ENCODE measurements at regions not wholly inside any gene's neighbourhood (a gene's known extent, or its start where the extent isn't known, plus 50 kb on each side); places are given as distances from the start of the nearest gene placed in this dataset.

DNA sequence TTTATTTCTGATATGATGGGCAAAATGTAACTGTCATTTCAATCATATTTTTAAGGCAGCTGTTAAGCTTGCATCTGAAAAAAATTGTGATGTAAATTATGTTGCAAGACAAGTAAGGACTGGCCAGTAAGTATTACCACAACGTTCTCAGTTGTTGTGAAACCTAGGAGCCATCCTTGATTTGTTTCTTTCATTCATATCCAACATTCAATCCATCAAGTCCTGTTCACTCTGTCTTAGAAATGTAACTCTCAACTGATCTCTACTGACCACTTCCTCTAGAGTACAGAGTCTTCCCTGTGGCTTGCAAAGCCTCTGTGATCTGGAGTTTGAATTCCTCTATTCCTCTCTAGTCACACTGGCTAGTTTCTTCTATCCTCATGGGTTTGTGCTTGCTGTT lies 161.4 kb upstream of the MAD2L1 start:
- TF ChIP-seq, protein P1, sequence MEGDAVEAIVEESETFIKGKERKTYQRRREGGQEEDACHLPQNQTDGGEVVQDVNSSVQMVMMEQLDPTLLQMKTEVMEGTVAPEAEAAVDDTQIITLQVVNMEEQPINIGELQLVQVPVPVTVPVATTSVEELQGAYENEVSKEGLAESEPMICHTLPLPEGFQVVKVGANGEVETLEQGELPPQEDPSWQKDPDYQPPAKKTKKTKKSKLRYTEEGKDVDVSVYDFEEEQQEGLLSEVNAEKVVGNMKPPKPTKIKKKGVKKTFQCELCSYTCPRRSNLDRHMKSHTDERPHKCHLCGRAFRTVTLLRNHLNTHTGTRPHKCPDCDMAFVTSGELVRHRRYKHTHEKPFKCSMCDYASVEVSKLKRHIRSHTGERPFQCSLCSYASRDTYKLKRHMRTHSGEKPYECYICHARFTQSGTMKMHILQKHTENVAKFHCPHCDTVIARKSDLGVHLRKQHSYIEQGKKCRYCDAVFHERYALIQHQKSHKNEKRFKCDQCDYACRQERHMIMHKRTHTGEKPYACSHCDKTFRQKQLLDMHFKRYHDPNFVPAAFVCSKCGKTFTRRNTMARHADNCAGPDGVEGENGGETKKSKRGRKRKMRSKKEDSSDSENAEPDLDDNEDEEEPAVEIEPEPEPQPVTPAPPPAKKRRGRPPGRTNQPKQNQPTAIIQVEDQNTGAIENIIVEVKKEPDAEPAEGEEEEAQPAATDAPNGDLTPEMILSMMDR (IDR thresholded peaks at IDR 0.05; ENCODE audit: low read depth, low read length) = no peak
- no peak for DNase-seq (ENCODE audit: extremely low read depth, low read depth)

DNA sequence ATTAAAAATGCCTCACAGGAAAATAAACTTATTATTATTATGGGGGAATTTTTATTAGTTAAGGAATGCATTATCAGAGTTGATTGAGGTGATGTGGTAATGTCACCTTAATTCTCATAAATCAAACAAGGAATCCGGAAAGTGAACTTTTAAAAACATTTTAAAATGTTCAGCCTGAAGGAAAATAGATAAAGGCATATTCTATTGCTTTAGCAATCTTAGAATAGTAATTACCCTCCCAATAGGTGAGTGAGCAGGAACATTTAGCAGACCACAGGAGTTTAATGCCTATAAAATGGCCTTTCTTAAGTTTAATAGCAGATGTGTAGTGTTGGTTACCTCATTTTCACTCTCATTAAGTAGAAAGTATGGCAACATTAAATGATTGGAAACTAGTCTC lies 160.9 kb upstream of the MAD2L1 start:
- no peak for DNase-seq (ENCODE audit: extremely low read depth, low read depth)
- TF ChIP-seq, protein P1 (IDR thresholded peaks at IDR 0.05; ENCODE audit: low read depth, low read length) = no peak

DNA sequence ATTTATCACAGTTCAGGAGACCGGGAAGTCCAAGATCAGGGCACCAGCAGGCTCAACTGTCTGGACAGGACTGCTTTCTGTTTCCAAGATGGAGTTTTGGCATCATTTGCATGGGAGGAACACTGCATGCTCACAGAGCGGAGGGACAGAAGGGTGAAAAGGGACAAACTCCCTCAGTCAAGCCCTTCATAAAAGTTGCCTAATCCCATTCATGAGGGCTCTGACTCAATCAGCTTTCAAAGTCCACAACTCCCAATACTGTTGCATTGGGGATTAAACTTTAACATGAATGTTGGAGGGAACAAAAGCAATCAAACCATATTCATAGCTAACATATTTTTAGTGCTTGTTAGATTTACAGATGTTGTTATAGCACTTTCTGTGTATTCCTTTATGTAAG lies 158.9 kb upstream of the MAD2L1 start:
- no peak for DNase-seq (ENCODE audit: extremely low read depth, low read depth)
- TF ChIP-seq, protein P1 (IDR thresholded peaks at IDR 0.05; ENCODE audit: low read depth, low read length) = no peak

DNA sequence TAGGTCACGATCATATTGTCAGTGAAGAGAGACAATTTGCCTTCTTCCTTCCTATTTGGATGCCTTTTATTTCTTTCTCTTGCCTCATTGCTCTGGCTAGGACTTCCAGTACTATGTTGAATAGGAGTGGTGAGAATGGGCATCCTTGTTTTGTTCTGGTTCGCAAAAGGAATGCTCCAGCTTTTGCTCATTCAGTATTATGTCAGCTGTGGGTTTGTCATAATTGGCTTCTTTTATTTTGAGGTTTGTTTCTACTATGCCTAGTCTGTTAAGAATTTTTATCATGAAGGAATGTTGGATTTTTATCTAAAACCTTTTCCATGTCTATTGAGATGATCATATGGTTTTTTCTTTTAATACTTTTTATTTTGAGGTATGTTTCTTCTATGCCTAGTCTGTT lies 152.3 kb upstream of the MAD2L1 start:
- TF ChIP-seq, protein P1 (IDR thresholded peaks at IDR 0.05; ENCODE audit: low read depth, low read length) = no peak
- no peak for DNase-seq (ENCODE audit: extremely low read depth, low read depth)

DNA sequence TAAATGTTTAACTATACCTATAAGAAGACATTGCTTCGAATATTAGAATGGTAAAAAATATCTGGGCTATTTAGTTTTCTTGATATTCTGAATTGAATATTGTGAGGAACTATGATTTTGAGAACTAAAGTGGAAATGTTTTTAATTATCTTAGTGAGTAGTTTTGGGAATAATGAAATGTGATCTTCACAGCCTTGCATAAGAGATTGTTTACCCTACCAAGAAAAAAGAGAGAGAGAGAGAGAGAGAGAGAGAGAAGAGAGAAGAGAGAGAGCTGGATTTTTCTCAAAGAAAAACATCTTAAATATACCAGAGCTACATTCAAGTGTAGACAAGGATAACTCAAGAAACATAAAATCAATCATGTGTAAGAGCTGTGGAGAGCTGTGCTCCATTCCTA lies 148.7 kb upstream of the MAD2L1 start:
- TF ChIP-seq, protein P1 (IDR thresholded peaks at IDR 0.05; ENCODE audit: low read depth, low read length) = no peak
- DNase-seq (ENCODE audit: extremely low read depth, low read depth) = no peak

DNA sequence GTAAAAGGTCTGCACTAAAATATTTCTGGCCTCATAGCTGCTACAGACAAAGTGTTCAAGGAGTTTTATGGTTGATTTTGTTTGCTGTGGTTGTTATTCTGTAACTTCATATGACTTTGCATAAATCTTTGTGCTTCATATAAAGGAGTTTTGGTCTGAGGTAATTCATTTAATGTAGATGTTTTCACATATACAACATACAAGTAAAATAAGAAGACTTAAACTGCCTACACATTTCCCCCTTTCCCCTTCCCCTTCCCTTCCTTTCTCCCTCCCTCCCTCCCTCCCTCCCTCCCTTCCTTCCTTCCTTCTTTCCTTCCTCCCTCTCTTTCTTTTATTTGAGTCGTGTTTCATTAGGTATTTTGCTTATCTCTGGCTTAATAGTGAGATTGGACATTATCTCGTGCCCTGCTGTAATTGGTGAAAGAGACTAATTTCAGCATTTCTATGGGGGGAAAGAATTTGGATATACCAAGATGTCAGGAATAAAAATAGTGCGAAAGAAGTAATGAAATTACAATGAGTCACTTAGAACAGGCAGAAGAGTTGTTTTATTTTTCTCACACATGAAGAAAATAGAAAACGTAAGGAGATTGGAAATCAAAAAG lies 144.9 kb upstream of the MAD2L1 start:
- TF ChIP-seq, protein P1 (IDR thresholded peaks at IDR 0.05; ENCODE audit: low read depth, low read length) = no peak
- no peak for DNase-seq (ENCODE audit: extremely low read depth, low read depth)

DNA sequence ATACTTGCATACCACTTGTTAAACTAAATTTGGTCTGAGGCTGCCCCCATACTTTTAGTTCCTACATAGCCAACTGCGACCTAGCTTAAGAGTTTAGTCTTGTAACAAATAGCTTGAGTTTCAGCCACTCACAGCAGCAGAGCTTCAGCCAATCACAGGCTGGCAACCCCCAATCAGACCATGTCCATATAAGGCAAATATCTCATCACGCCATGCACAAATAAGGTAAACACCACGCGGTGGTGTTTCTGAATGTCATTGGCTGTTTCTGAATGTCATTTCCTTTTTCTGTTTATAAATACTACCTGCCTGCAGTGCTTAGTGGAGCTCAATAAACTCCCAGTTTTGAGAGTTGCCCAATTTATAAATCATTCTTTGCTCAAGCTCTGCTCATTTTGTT lies 143.1 kb upstream of the MAD2L1 start:
- no peak for DNase-seq (ENCODE audit: extremely low read depth, low read depth)

More for the DNA sequence above, 143.1 kb upstream of the MAD2L1 start:
- TF ChIP-seq, protein P1 (IDR thresholded peaks at IDR 0.05; ENCODE audit: low read depth, low read length) = no peak

All from AG09319 (cell line).